Gastroesophageal sphincter (tissue), 4 donors: ENCODE measurements at regions not wholly inside any gene's neighbourhood (a gene's known extent, or its start where the extent isn't known, plus 50 kb on each side); places are given as distances from the start of the nearest gene placed in this dataset.

Experiments
- ATAC-seq: fragments of 150-250 bp; one replicate; pipeline ENCODE4 v1.9.1; 2016; ENCODE audit warnings: mild to moderate bottlenecking, moderate library complexity
- H3K27ac ChIP-seq, 4 donors: fragments of 200-600 bp; sonication (generic) in 3 of 4; 1 replicate in 3 of 4; 2 replicates in 1 of 4; pipeline ENCODE4 v1.5.1; 2016 to 2019
- H3K27me3 ChIP-seq: fragments of 200-600 bp; sonication (generic); one replicate; pipeline ENCODE4 v1.5.1; 2019
- H3K36me3 ChIP-seq, 2 donors: fragments of 200-600 bp; sonication (generic); one replicate each; pipeline ENCODE4 v1.5.1; 2019; ENCODE audit warnings: control low read depth in 1 of 2
- H3K4me1 ChIP-seq, 3 donors: fragments of 200-600 bp; sonication (generic); 1 replicate in 2 of 3; 2 replicates in 1 of 3; pipeline ENCODE4 v1.5.1; 2016 to 2019; ENCODE audit warnings: control low read depth in 2 of 3
- H3K4me3 ChIP-seq, 2 donors: fragments of 200-600 bp; sonication (generic); one replicate each; pipeline ENCODE4 v1.5.1; 2019; ENCODE audit warnings: mild to moderate bottlenecking in 1 of 2, moderate library complexity in 1 of 2
- H3K9me3 ChIP-seq, 3 donors: fragments of 200-600 bp; sonication (generic); one replicate each; pipeline ENCODE4 v1.5.1; 2017 to 2019; ENCODE audit warnings: control low read depth in 2 of 3
- CTCF ChIP-seq, 4 experiments: fragments of 200-600 bp in 2 of 4; fragments of 450-650 bp in 2 of 4; sonication (generic) in 1 of 4; IDR thresholded peaks; one replicate each; pipeline ENCODE4 v1.5.1; 2017 to 2019; ENCODE audit warnings: antibody characterized with exemption in 4 of 4, mild to moderate bottlenecking in 2 of 4, moderate library complexity in 2 of 4
- EP300 ChIP-seq: sonication (generic); formaldehyde crosslinking; IDR thresholded peaks from one replicate; pipeline ENCODE4 v1.6.1; 2017; ENCODE audit warnings: antibody characterized with exemption, mild to moderate bottlenecking
- POLR2A ChIP-seq, 2 donors: fragments of 450-650 bp; IDR thresholded peaks; one replicate each; pipeline ENCODE4 v1.6.1; 2017; ENCODE audit warnings: antibody characterized with exemption in 2 of 2, mild to moderate bottlenecking in 2 of 2, moderate library complexity in 1 of 2
- POLR2AphosphoS5 ChIP-seq: sonication (generic); formaldehyde crosslinking; IDR thresholded peaks from one replicate; pipeline ENCODE4 v1.6.1; 2017; ENCODE audit warnings: antibody characterized with exemption
- WGBS, 2 donors: methylation state at CpG; one replicate each; pipeline ENCODE4 v1.1.5; 2018; ENCODE audit warnings: low coverage in 1 of 2; 5-methylcytosine and 5-hydroxymethylcytosine counted together

GRCh38 chr22:27114186-27114585, 456.8 kb downstream of the MIAT start:
- peaks cover 0 to 43% (median 13%) of the 10 kb centered on the region in 3 donors for H3K4me1 ChIP-seq
- no peaks in the 10 kb centered on the region for H3K9me3 ChIP-seq
- H3K4me3 ChIP-seq: no peak overlapping the region
- 100% methylated on average over 2 of the region's 9 CpGs; no CpG with 5 or more reads in 1 of the 2 donors for WGBS, 2 donors
- ATAC-seq: no peak
- H3K36me3 ChIP-seq: no peaks in the 10 kb centered on the region
- H3K27me3 ChIP-seq: no peaks in the 10 kb centered on the region
- no peak for TF ChIP-seq EP300
- no peak for TF ChIP-seq CTCF (IDR thresholded peaks at IDR 0.05)
- TF ChIP-seq POLR2AphosphoS5: no peak
- no peak for TF ChIP-seq POLR2A (IDR thresholded peaks at IDR 0.05)
- peak overlapping the region in 1 of 4 donors; percentile 86 for H3K27ac ChIP-seq

- Histone ChIP-seq H3K36me3 (no peaks in the 10 kb centered on the region), H3K27me3 (no peaks in the 10 kb centered on the region)
- WGBS, 2 donors: 83% methylated on average over 2 of the region's 2 CpGs; no CpG with 5 or more reads in 1 of the 2 donors
Observed at GRCh38 chr22:27115410-27115809, 458.0 kb downstream of the MIAT start.

GRCh38 chr22:27115816-27116256, 458.4 kb downstream of the MIAT start:
- Histone ChIP-seq H3K9me3 (peaks cover 0 to 10% (median 0%) of the 10 kb centered on the region in 3 donors), H3K4me3 (no peak overlapping the region), H3K27ac (no peak overlapping the region), H3K27me3 (no peaks in the 10 kb centered on the region), H3K4me1 (peaks cover 0 to 27% (median 12%) of the 10 kb centered on the region in 3 donors), H3K36me3 (no peaks in the 10 kb centered on the region)
- TF ChIP-seq CTCF (IDR thresholded peaks at IDR 0.05) (no peak), POLR2AphosphoS5 (peak; percentile 8), EP300 (no peak)
- no peak for ATAC-seq
- 49 to 62% methylated on average over 3 to 5 of the region's 5 CpGs for WGBS, 2 donors

More at GRCh38 chr22:27115410-27115809, 458.0 kb downstream of the MIAT start:
- no peak for ATAC-seq
- H3K27ac ChIP-seq: no peak overlapping the region
- H3K9me3 ChIP-seq: peaks cover 0 to 8% (median 0%) of the 10 kb centered on the region in 3 donors
- no peak overlapping the region for H3K4me3 ChIP-seq
- TF ChIP-seq EP300: no peak
- TF ChIP-seq POLR2A (IDR thresholded peaks at IDR 0.05): no peak
- TF ChIP-seq POLR2AphosphoS5: no peak
- no peak for TF ChIP-seq CTCF (IDR thresholded peaks at IDR 0.05)
- peaks cover 0 to 32% (median 12%) of the 10 kb centered on the region in 3 donors for H3K4me1 ChIP-seq

GRCh38 chr22:27116312-27117086, 459.1 kb downstream of the MIAT start:
- Histone ChIP-seq H3K9me3 (peaks cover 0 to 10% (median 0%) of the 10 kb centered on the region in 3 donors), H3K27ac (no peak overlapping the region), H3K27me3 (no peaks in the 10 kb centered on the region), H3K36me3 (no peaks in the 10 kb centered on the region), H3K4me3 (no peak overlapping the region), H3K4me1 (peaks cover 0 to 21% (median 8%) of the 10 kb centered on the region in 3 donors)
- 54 to 100% methylated on average over 1 to 2 of the region's 2 CpGs for WGBS, 2 donors
- no peak for ATAC-seq
- TF ChIP-seq CTCF (IDR thresholded peaks at IDR 0.05): no peak
- TF ChIP-seq EP300: no peak

- Histone ChIP-seq H3K4me1 (peaks cover 0 to 16% (median 0%) of the 10 kb centered on the region in 3 donors), H3K9me3 (peaks cover 0 to 10% (median 0%) of the 10 kb centered on the region in 3 donors), H3K27me3 (no peaks in the 10 kb centered on the region), H3K36me3 (no peaks in the 10 kb centered on the region), H3K27ac (no peak overlapping the region), H3K4me3 (no peak overlapping the region)
- no peak for ATAC-seq
- TF ChIP-seq CTCF (IDR thresholded peaks at IDR 0.05): no peak
Observed at GRCh38 chr22:27120036-27120435, 462.6 kb downstream of the MIAT start.
